Astrocyte (in vitro differentiated cells and primary cell): ENCODE measurements at regions not wholly inside any gene's neighbourhood (a gene's known extent, or its start where the extent isn't known, plus 50 kb on each side); places are given as distances from the start of the nearest gene placed in this dataset.
"Not testable (repeated sequence)": the region's sequence is repeated elsewhere in the genome, so short reads cannot be mapped to it uniquely, and the experiment has no call there.

ENCODE experiments used
- DNase-seq: peaks from one replicate; pipeline ENCODE4 v3.0.0-alpha.2; 2010; ENCODE audit warnings: low read depth
- FAIRE-seq: peaks from 2 replicates; lab custom pipeline; 2011; peaks lifted over from hg19 to GRCh38; lab: Jason Lieb, UNC
- H2AFZ ChIP-seq: 2 replicates; pipeline ENCODE4 v1.6.0; 2012; ENCODE audit warnings: low read depth, low read length, inconsistent platforms
- H3K27ac ChIP-seq: 2 replicates; pipeline ENCODE4 v1.5.1; 2011; ENCODE audit warnings: low read depth, low read length, inconsistent platforms
- H3K27me3 ChIP-seq: 2 replicates; pipeline ENCODE4 v1.6.0; 2011; ENCODE audit warnings: low read length, inconsistent platforms; ENCODE audit not compliant: insufficient read depth
- H3K36me3 ChIP-seq: 2 replicates; pipeline ENCODE4 v1.5.1; 2011; ENCODE audit warnings: low read length, inconsistent platforms; ENCODE audit not compliant: insufficient read depth
- H3K4me1 ChIP-seq: 2 replicates; pipeline ENCODE4 v1.5.1; 2011; ENCODE audit warnings: low read length, inconsistent platforms; ENCODE audit not compliant: insufficient read depth
- H3K4me2 ChIP-seq: 2 replicates; pipeline ENCODE4 v1.6.0; 2012; ENCODE audit warnings: low read length, inconsistent platforms
- H3K4me3 ChIP-seq: 2 replicates; pipeline ENCODE4 v1.5.1; 2011; ENCODE audit warnings: low read depth, mild to moderate bottlenecking, low read length, inconsistent platforms; ENCODE audit not compliant: insufficient read depth
- H3K79me2 ChIP-seq: 2 replicates; pipeline ENCODE4 v1.6.0; 2012; ENCODE audit warnings: mild to moderate bottlenecking, low read length, inconsistent platforms; ENCODE audit not compliant: insufficient read depth
- H3K9ac ChIP-seq: 2 replicates; pipeline ENCODE4 v1.6.0; 2012; ENCODE audit warnings: mild to moderate bottlenecking, low read length, inconsistent platforms
- H3K9me3 ChIP-seq: 2 replicates; pipeline ENCODE4 v1.5.1; 2012; ENCODE audit warnings: low read depth, mild to moderate bottlenecking, low read length, inconsistent platforms; ENCODE audit not compliant: insufficient read depth
- H4K20me1 ChIP-seq: 2 replicates; pipeline ENCODE4 v1.6.0; 2012; ENCODE audit warnings: low read length, inconsistent platforms; ENCODE audit not compliant: insufficient read depth
- H3K27ac Mint-ChIP-seq: one replicate; pipeline ENCODE4 v1.8.0; 2021; ENCODE audit warnings: mild to moderate bottlenecking, mixed read lengths; ENCODE audit not compliant: unreplicated experiment
- H3K27me3 Mint-ChIP-seq: one replicate; pipeline ENCODE4 v1.8.0; 2021; ENCODE audit warnings: low read depth, mixed read lengths; ENCODE audit not compliant: unreplicated experiment
- H3K36me3 Mint-ChIP-seq: one replicate; pipeline ENCODE4 v1.8.0; 2021; ENCODE audit warnings: low read depth, mixed read lengths; ENCODE audit not compliant: unreplicated experiment
- H3K4me1 Mint-ChIP-seq: one replicate; pipeline ENCODE4 v1.8.0; 2021; ENCODE audit warnings: low read depth, mixed read lengths; ENCODE audit not compliant: unreplicated experiment
- H3K4me3 Mint-ChIP-seq: one replicate; pipeline ENCODE4 v1.8.0; 2021; ENCODE audit warnings: mild to moderate bottlenecking, moderate library complexity, mixed read lengths; ENCODE audit not compliant: unreplicated experiment
- H3K9me3 Mint-ChIP-seq: one replicate; pipeline ENCODE4 v1.8.0; 2021; ENCODE audit warnings: mild to moderate bottlenecking, mixed read lengths; ENCODE audit not compliant: unreplicated experiment
- CTCF ChIP-seq: IDR thresholded peaks from 2 replicates; pipeline ENCODE4 v1.5.1; 2011; ENCODE audit warnings: low read depth, mild to moderate bottlenecking, inconsistent platforms, low read length, moderate library complexity; ENCODE audit not compliant: insufficient read depth
- EZH2 ChIP-seq: IDR thresholded peaks from 2 replicates; pipeline ENCODE4 v1.6.1; 2012; ENCODE audit warnings: mild to moderate bottlenecking, low read length, inconsistent platforms; ENCODE audit not compliant: insufficient read depth

GRCh38 chr9:135412315-135413085 is 67.1 kb upstream of the PPP1R26 start:
- H3K27ac ChIP-seq, H3K4me3 ChIP-seq, H2AFZ ChIP-seq, H3K9me3 ChIP-seq, H3K4me1 Mint-ChIP-seq, H3K4me1 ChIP-seq, H3K79me2 ChIP-seq, H3K4me2 ChIP-seq, H4K20me1 ChIP-seq, H3K27me3 ChIP-seq, H3K9me3 Mint-ChIP-seq, FAIRE-seq, H3K4me3 Mint-ChIP-seq, H3K36me3 Mint-ChIP-seq, H3K9ac ChIP-seq, H3K36me3 ChIP-seq, H3K27ac Mint-ChIP-seq: not testable (repeated sequence)
- peak; percentile 3 for DNase-seq
- H3K27me3 Mint-ChIP-seq: peaks cover 53% of the 10 kb centered on the region
- peak; percentile 79 for TF ChIP-seq CTCF

- Histone ChIP-seq H2AFZ (no peak overlapping the region), H3K79me2 (no peaks in the 10 kb centered on the region), H3K4me3 (no peak overlapping the region), H3K27me3 (no peaks in the 10 kb centered on the region), H3K27ac (no peak overlapping the region), H3K4me1 (no peaks in the 10 kb centered on the region), H3K36me3 (no peaks in the 10 kb centered on the region), H3K9me3 (no peaks in the 10 kb centered on the region), H3K9ac (no peak overlapping the region), H4K20me1 (no peaks in the 10 kb centered on the region), H3K4me2 (no peak overlapping the region)
- Mint-ChIP-seq H3K4me1 (no peaks in the 10 kb centered on the region), H3K27me3 (peaks cover 52% of the 10 kb centered on the region), H3K36me3 (no peaks in the 10 kb centered on the region), H3K27ac (no peak overlapping the region), H3K4me3 (no peak overlapping the region), H3K9me3 (peaks cover 4% of the 10 kb centered on the region)
- FAIRE-seq (no peak), DNase-seq (no peak)
- TF ChIP-seq CTCF (no peak), EZH2 (no peak)
These were observed 66.6 kb upstream of the PPP1R26 start for GRCh38 chr9:135413086-135413375.

GRCh38 chr9:135413461-135413860 is 66.1 kb upstream of the PPP1R26 start:
- no peaks in the 10 kb centered on the region for H3K9me3 ChIP-seq
- no peak overlapping the region for H2AFZ ChIP-seq
- H3K4me1 ChIP-seq: no peaks in the 10 kb centered on the region
- Mint-ChIP-seq H3K27me3 (peaks cover 52% of the 10 kb centered on the region), H3K27ac (no peak overlapping the region), H3K4me3 (no peak overlapping the region), H3K4me1 (no peaks in the 10 kb centered on the region), H3K9me3 (no peaks in the 10 kb centered on the region), H3K36me3 (no peaks in the 10 kb centered on the region)
- no peak overlapping the region for H3K27ac ChIP-seq
- H3K27me3 ChIP-seq: no peaks in the 10 kb centered on the region
- no peaks in the 10 kb centered on the region for H3K79me2 ChIP-seq
- no peaks in the 10 kb centered on the region for H3K36me3 ChIP-seq
- no peak overlapping the region for H3K9ac ChIP-seq
- TF ChIP-seq EZH2 (no peak), CTCF (no peak)
- H3K4me3 ChIP-seq: no peak overlapping the region
- H3K4me2 ChIP-seq: no peak overlapping the region
- no peaks in the 10 kb centered on the region for H4K20me1 ChIP-seq
- FAIRE-seq: no peak
- DNase-seq: no peak
